OCI-LY7 (cell line): ENCODE measurements at regions not wholly inside any gene's neighbourhood (a gene's known extent, or its start where the extent isn't known, plus 50 kb on each side); places are given as distances from the start of the nearest gene placed in this dataset.

ENCODE experiments used
- BruUV-seq: library from RNA; stranded (reverse); fragments of 400-500 nt; replicated peaks from 2 replicates; lab custom pipeline; 2021; lab: Mats Ljungman, UMichigan
- CTCF ChIA-PET: fragments of 300-600 bp; sonication (Branson Sonifier 250); formaldehyde crosslinking; loops from one replicate; lab custom pipeline; 2022; ENCODE audit warnings: antibody characterized with exemption; ENCODE audit not compliant: unreplicated experiment; lab: Charles Lee
- POLR2A ChIA-PET: fragments of 300-600 bp; sonication (Branson Sonifier 250); formaldehyde crosslinking; loops from one replicate; lab custom pipeline; 2022; ENCODE audit warnings: antibody characterized with exemption; lab: Charles Lee
- DNase-seq: peaks from one replicate; pipeline ENCODE4 v3.0.0-alpha.2; 2015; ENCODE audit warnings: low spot score
- H2AFZ ChIP-seq: fragments of 200-600 bp; sonication (generic), shearing (Covaris generic); 2 replicates; pipeline ENCODE4 v1.6.1; 2014; ENCODE audit warnings: mild to moderate bottlenecking, antibody characterized with exemption, low read length, moderate library complexity
- H3K27ac ChIP-seq: fragments of 200-600 bp; sonication (generic); 2 replicates; pipeline ENCODE4 v1.5.1; 2014; ENCODE audit warnings: mixed run types, low read depth, mild to moderate bottlenecking, moderate library complexity, low read length, inconsistent platforms; ENCODE audit not compliant: poor library complexity, severe bottlenecking
- H3K36me3 ChIP-seq: fragments of 200-600 bp; sonication (generic); 2 replicates; pipeline ENCODE4 v1.6.1; 2014; ENCODE audit warnings: mild to moderate bottlenecking, antibody characterized with exemption, low read length, moderate library complexity, mixed read lengths; ENCODE audit not compliant: insufficient read depth
- H3K4me1 ChIP-seq: fragments of 200-600 bp; sonication (generic); 2 replicates; pipeline ENCODE4 v1.5.1; 2014; ENCODE audit warnings: mild to moderate bottlenecking, low read length; ENCODE audit not compliant: insufficient read depth, poor library complexity, severe bottlenecking
- H3K4me2 ChIP-seq: fragments of 200-600 bp; sonication (generic); 2 replicates; pipeline ENCODE4 v1.6.1; 2014; ENCODE audit warnings: mild to moderate bottlenecking, low read length
- H3K4me3 ChIP-seq: fragments of 200-600 bp; sonication (generic); 2 replicates; pipeline ENCODE4 v1.5.1; 2014; ENCODE audit warnings: mild to moderate bottlenecking, low read depth, low read length; ENCODE audit not compliant: poor library complexity, severe bottlenecking
- H3K79me2 ChIP-seq: fragments of 200-600 bp; sonication (generic); 2 replicates; pipeline ENCODE4 v1.6.1; 2016; ENCODE audit warnings: low read depth, mild to moderate bottlenecking, low read length, moderate library complexity, mixed read lengths; ENCODE audit not compliant: insufficient read depth
- H3K9me2 ChIP-seq: fragments of 200-600 bp; sonication (generic); 2 replicates; pipeline ENCODE4 v1.6.1; 2016; ENCODE audit warnings: mild to moderate bottlenecking, low read length, mixed read lengths; ENCODE audit not compliant: insufficient read depth
- H3K9me3 ChIP-seq: fragments of 200-600 bp; sonication (generic); 2 replicates; pipeline ENCODE4 v1.6.1; 2014; ENCODE audit warnings: mild to moderate bottlenecking, mixed run types, low read length, mixed read lengths
- H4K20me1 ChIP-seq: fragments of 200-600 bp; sonication (generic); 2 replicates; pipeline ENCODE4 v1.6.1; 2014; ENCODE audit warnings: mild to moderate bottlenecking, antibody characterized with exemption, low read length, moderate library complexity, mixed read lengths; ENCODE audit not compliant: insufficient read depth
- EZH2phosphoT487 ChIP-seq: fragments of 200-600 bp; sonication (generic); IDR thresholded peaks from 2 replicates; pipeline ENCODE4 v1.6.1; 2018; ENCODE audit warnings: low read depth, borderline replicate concordance, mild to moderate bottlenecking, mixed run types, antibody characterized with exemption, low read length, moderate library complexity, mixed read lengths
- intact Hi-C: fragments of 100-400 bp; cut with micrococcal nuclease; formaldehyde crosslinking; loops from one replicate; pipeline ENCODE4 v1.10.0; 2022; ENCODE audit not compliant: unreplicated experiment
- TF ChIP-seq, protein P1 (sequence below): fragments of 200-600 bp; sonication (generic); conservative IDR thresholded peaks from 2 replicates; pipeline ENCODE4 v1.5.1; 2014; ENCODE audit warnings: mild to moderate bottlenecking, antibody characterized with exemption, low read length, moderate library complexity, mixed read lengths

DNA sequence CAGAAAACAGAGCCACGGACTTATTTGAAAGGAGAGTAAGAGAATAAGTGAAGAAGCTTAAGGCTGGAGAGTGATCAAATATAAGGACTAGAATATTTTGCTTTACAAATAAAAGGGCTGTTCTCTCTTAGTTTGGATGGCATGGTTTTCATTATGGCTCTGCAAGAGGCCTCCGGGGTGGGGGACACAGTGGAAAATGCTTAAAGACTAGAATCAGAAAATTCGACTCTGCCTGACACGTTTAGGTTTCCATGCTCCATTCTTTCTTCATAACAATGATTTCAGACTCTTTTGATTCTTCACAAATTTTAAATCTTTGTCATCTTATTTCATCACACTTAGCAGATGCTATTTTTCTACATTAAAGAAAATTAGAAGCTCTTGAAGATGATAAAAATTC lies 632.4 kb upstream of the BOD1L1 start:
- ChIA-PET CTCF (no interaction called here), POLR2A (interaction anchor here (0.5 kb wide), 1 partner anchor 46 kb away, joined by 6 read pairs; no protein-coding TSS in a partner anchor)
- no peaks in the 10 kb centered on the region for H3K79me2 ChIP-seq
- no peak overlapping the region for H3K27ac ChIP-seq
- no peak overlapping the region for H3K4me2 ChIP-seq
- H3K4me3 ChIP-seq: no peak overlapping the region
- H3K9me3 ChIP-seq: no peaks in the 10 kb centered on the region
- no peaks in the 10 kb centered on the region for H3K36me3 ChIP-seq
- TF ChIP-seq EZH2phosphoT487: no peak
- TF ChIP-seq, protein P1, sequence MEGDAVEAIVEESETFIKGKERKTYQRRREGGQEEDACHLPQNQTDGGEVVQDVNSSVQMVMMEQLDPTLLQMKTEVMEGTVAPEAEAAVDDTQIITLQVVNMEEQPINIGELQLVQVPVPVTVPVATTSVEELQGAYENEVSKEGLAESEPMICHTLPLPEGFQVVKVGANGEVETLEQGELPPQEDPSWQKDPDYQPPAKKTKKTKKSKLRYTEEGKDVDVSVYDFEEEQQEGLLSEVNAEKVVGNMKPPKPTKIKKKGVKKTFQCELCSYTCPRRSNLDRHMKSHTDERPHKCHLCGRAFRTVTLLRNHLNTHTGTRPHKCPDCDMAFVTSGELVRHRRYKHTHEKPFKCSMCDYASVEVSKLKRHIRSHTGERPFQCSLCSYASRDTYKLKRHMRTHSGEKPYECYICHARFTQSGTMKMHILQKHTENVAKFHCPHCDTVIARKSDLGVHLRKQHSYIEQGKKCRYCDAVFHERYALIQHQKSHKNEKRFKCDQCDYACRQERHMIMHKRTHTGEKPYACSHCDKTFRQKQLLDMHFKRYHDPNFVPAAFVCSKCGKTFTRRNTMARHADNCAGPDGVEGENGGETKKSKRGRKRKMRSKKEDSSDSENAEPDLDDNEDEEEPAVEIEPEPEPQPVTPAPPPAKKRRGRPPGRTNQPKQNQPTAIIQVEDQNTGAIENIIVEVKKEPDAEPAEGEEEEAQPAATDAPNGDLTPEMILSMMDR: no peak
- intact Hi-C loops: no loop called here
- no TSS peak for BruUV-seq
- H4K20me1 ChIP-seq: no peaks in the 10 kb centered on the region
- no peak for DNase-seq
- no peak overlapping the region for H2AFZ ChIP-seq
- no peaks in the 10 kb centered on the region for H3K4me1 ChIP-seq
- H3K9me2 ChIP-seq: no peaks in the 10 kb centered on the region

DNA sequence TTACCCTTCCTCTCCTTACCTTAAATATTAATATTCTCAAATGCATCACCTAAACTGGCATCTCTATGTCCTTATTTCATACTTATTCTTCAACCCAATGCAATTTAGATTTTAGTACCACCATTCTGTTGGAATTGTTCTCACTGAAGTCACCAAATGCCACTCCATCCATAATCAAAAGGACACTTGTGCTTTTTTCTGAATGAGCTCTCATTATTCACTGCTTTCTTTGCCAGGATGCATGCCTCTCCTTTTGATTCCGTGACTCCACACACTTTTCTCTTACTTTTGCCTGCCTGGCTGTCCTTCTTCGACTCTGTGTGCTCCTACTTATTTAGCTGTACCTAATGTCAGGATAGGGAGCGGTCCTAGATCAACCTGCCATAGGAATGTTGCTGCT lies 633.1 kb upstream of the BOD1L1 start:
- Histone ChIP-seq H3K9me3 (no peaks in the 10 kb centered on the region), H3K9me2 (no peaks in the 10 kb centered on the region), H3K27ac (no peak overlapping the region), H3K4me3 (no peak overlapping the region), H3K36me3 (no peaks in the 10 kb centered on the region), H3K4me1 (no peaks in the 10 kb centered on the region), H3K4me2 (no peak overlapping the region), H3K79me2 (no peaks in the 10 kb centered on the region), H4K20me1 (no peaks in the 10 kb centered on the region), H2AFZ (no peak overlapping the region)
- POLR2A ChIA-PET: interaction anchor here (0.5 to 1.0 kb wide), 2 partner anchors 21 to 45 kb away, joined by 3 to 6 read pairs; no protein-coding TSS in a partner anchor
- CTCF ChIA-PET: no interaction called here
- intact Hi-C loops: no loop called here
- BruUV-seq: no TSS peak
- TF ChIP-seq, protein P1: no peak
- TF ChIP-seq EZH2phosphoT487: no peak
- DNase-seq: no peak

DNA sequence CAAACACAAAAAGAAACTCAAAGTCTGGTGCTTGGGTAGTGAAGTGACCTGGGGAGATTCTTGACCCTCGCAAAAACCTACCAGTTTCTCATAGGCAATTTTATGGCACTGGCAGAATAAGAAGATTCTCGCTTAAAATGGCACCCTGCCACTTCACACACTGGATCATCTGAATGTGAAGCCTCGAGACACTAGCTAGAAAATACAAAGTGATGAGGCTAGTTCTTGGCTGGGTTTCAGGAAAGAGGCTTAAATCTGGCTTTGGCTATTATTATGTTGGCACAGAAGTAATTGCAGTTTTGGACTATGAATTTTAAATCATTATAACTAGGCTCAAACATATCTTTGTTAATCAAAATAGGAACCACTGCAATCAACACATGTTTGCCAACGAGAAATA lies 634.7 kb upstream of the BOD1L1 start:
- no peak for DNase-seq
- Histone ChIP-seq H2AFZ (no peak overlapping the region), H3K27ac (no peak overlapping the region), H3K9me2 (no peaks in the 10 kb centered on the region), H3K4me1 (no peaks in the 10 kb centered on the region), H4K20me1 (no peaks in the 10 kb centered on the region), H3K4me2 (no peak overlapping the region), H3K36me3 (no peaks in the 10 kb centered on the region), H3K4me3 (no peak overlapping the region), H3K9me3 (no peaks in the 10 kb centered on the region), H3K79me2 (no peaks in the 10 kb centered on the region)
- intact Hi-C loops: no loop called here
- TF ChIP-seq EZH2phosphoT487: no peak
- TF ChIP-seq, protein P1: no peak
- ChIA-PET CTCF (no interaction called here), POLR2A (no interaction called here)
- no TSS peak for BruUV-seq
